ENCODE measurements at regions not wholly inside any gene's neighbourhood (a gene's known extent, or its start where the extent isn't known, plus 50 kb on each side); places are given as distances from the start of the nearest gene placed in this dataset.
"Not testable (repeated sequence)": the region's sequence is repeated elsewhere in the genome, so short reads cannot be mapped to it uniquely, and the experiment has no call there.

- not testable (repeated sequence) for TF ChIP-seq PBX3 (CRISPR knock-in tag; IDR thresholded peaks at IDR 0.05; ENCODE audit: borderline replicate concordance); MYC (CRISPR knock-in tag; IDR thresholded peaks at IDR 0.05; ENCODE audit: borderline replicate concordance); ZNF639 (CRISPR knock-in tag; conservative IDR thresholded peaks at IDR 0.05); ETS1 (CRISPR knock-in tag; IDR thresholded peaks at IDR 0.05); TCF7 (IDR thresholded peaks at IDR 0.05; ENCODE audit: low read depth); YY1 (IDR thresholded peaks at IDR 0.05; ENCODE audit: insufficient read depth, insufficient replicate concordance, low read depth, low read length); CTCF (CRISPR knock-in tag; IDR thresholded peaks at IDR 0.05); NFIC (IDR thresholded peaks at IDR 0.05; ENCODE audit: low read length)
These were observed 284.8 kb downstream of the CWH43 start for GRCh38 chr4:49270912-49271311.
